ENCODE measurements at regions not wholly inside any gene's neighbourhood (a gene's known extent, or its start where the extent isn't known, plus 50 kb on each side); places are given as distances from the start of the nearest gene placed in this dataset.
A peak's percentile ranks its signal among the peaks of the same experiment; 100 is the strongest.

GRCh38 chr21:21851205-21851604, 853.0 kb downstream of the NCAM2 start:
- no peak for TF ChIP-seq CTCF (IDR thresholded peaks at IDR 0.05; ENCODE audit: low read depth, low read length)
- in situ Hi-C loops (cut with HindIII; ENCODE audit: low sequenced_read_pairs), result no loop called here
- H3K4me3 ChIP-seq (ENCODE audit: low read depth, low read length), result no peak overlapping the region
- DNase-seq (ENCODE audit: low read depth, low spot score), result no peak

DNA sequence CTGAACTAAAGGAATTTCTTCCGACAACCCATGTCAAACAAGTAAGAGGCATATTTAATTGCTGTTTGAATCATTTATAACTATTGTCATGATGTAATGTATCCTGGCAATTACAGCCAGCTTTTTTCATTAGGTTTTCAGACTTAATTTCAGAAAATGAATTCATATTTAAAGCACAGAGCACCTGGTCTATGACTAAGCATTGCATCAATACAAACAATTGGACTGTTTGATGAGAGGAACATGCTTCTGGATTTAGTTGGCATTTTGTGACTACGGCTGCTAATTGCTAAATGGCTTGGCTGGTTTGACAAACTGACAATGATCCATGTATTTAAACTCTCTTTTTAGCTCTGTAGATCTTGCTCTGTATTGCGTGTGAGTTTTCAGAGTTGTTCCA, 853.4 kb downstream of the NCAM2 start:
- no peak overlapping the region for H3K4me3 ChIP-seq (ENCODE audit: low read depth, low read length)
- TF ChIP-seq CTCF (IDR thresholded peaks at IDR 0.05; ENCODE audit: low read depth, low read length), result no peak
- in situ Hi-C loops (cut with HindIII; ENCODE audit: low sequenced_read_pairs), result no loop called here
- DNase-seq (ENCODE audit: low read depth, low spot score), result no peak

- no peak overlapping the region for H3K4me3 ChIP-seq (ENCODE audit: low read depth, low read length)
- in situ Hi-C loops (cut with HindIII; ENCODE audit: low sequenced_read_pairs), result no loop called here
Observed at GRCh38 chr21:21858502-21859334, 860.5 kb downstream of the NCAM2 start.

DNA sequence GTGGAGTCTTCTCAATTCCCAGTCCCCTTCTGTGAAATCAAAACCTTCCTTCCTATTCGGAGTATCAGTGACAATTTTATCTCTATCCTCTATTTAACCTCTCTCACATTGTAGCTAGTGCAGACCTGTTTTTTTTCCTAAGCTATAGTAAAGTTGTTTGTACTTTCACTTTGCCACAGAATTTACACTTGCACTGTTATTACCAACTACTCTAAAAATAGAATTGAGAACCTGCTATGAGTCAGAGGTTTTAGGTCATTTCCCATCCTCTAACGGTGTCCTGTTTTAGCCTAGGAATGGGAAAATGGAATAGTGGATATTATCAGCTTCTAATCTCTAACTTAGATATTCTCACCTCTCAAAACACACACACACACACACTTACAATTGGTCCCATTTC, 862.7 kb downstream of the NCAM2 start:
- peak; percentile 53 for DNase-seq (ENCODE audit: low read depth, low spot score)
- in situ Hi-C loops (cut with HindIII; ENCODE audit: low sequenced_read_pairs), result no loop called here
- no peak for TF ChIP-seq CTCF (IDR thresholded peaks at IDR 0.05; ENCODE audit: low read depth, low read length)
- H3K4me3 ChIP-seq (ENCODE audit: low read depth, low read length), result no peak overlapping the region

More at GRCh38 chr21:21858502-21859334, 860.5 kb downstream of the NCAM2 start:
- no peak for DNase-seq (ENCODE audit: low read depth, low spot score)
- no peak for TF ChIP-seq CTCF (IDR thresholded peaks at IDR 0.05; ENCODE audit: low read depth, low read length)

- no peak overlapping the region for H3K4me3 ChIP-seq (ENCODE audit: low read depth, low read length)
- DNase-seq (ENCODE audit: low read depth, low spot score), result peak; percentile 23
- in situ Hi-C loops (cut with HindIII; ENCODE audit: low sequenced_read_pairs), result no loop called here
- TF ChIP-seq CTCF (IDR thresholded peaks at IDR 0.05; ENCODE audit: low read depth, low read length), result no peak
Observed at GRCh38 chr21:21864321-21864840, 866.2 kb downstream of the NCAM2 start.

- H3K4me3 ChIP-seq (ENCODE audit: low read depth, low read length), result no peak overlapping the region
- no peak for TF ChIP-seq CTCF (IDR thresholded peaks at IDR 0.05; ENCODE audit: low read depth, low read length)
- DNase-seq (ENCODE audit: low read depth, low spot score), result peak; percentile 17
- in situ Hi-C loops (cut with HindIII; ENCODE audit: low sequenced_read_pairs), result no loop called here
Observed at GRCh38 chr21:21897275-21897883, 899.2 kb downstream of the NCAM2 start.
